ENCODE measurements at regions not wholly inside any gene's neighbourhood (a gene's known extent, or its start where the extent isn't known, plus 50 kb on each side); places are given as distances from the start of the nearest gene placed in this dataset.

DNA sequence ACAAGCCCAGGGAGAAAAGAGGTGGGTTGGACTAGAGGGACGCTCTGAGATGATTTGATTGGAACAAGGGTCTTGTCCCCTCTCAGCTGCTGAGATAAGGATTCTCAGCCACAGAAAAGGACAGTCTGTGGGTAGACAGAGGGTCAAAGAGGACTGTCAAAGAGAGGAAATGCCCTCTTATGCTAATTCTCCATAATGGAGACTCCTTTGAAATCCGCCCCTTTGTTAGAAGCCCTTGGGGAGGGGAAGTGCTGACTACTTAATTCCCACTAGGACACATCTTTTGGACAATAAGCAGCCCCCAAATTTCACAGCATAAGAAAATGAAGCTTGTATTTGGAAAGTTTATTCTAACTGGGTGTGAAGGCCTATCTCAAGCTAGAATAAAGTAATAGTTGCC lies 176.6 kb downstream of the KTN1 start:
- Mint-ChIP-seq H3K4me3 (no peak overlapping the region), H3K4me1 (peaks cover 38% of the 10 kb centered on the region)

DNA sequence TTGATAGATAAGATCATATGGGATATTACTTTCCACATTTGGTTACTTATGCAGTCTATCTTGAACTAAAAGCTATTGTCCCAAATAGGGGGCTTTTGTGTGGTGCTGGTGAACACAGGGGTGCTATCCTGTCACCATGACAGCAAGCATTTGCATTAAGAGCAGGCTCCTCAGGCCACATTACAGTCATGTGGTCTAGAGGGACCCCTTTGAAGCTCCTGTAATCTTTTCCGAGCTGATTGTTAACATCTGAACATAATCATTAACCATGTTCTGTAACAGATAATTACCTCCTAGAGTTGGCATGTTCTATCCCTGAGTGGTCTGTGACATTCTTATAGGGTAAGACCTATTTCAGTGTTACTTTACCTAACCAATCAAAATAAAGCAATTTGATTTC lies 178.8 kb downstream of the KTN1 start:
- H3K9me3 ChIP-seq (ENCODE audit: control insufficient read depth, low read length): no peaks in the 10 kb centered on the region
- H3K36me3 ChIP-seq (ENCODE audit: control insufficient read depth, insufficient read depth, low read length): no peaks in the 10 kb centered on the region
- Mint-ChIP-seq H3K27ac (no peak overlapping the region), H3K9me3 (no peaks in the 10 kb centered on the region), H3K4me3 (no peak overlapping the region), H3K36me3 (ENCODE audit: low read depth) (no peaks in the 10 kb centered on the region), H3K4me1 (peaks cover 23% of the 10 kb centered on the region), H3K27me3 (ENCODE audit: insufficient read depth) (peaks cover 2% of the 10 kb centered on the region)
- H3K4me3 ChIP-seq (ENCODE audit: low read length): no peak overlapping the region
- H3K27ac ChIP-seq (ENCODE audit: low read depth, low read length): peak overlapping the region; percentile 56
- H3K27me3 ChIP-seq (ENCODE audit: control insufficient read depth, insufficient read depth, low read length, poor library complexity, severe bottlenecking): no peaks in the 10 kb centered on the region
- WGBS, 2 experiments (ENCODE audit: insufficient coverage in 1 of 2, insufficient read length in 1 of 2): 40 to 82% methylated on average over 1 of the region's 1 CpG
- TF ChIP-seq, protein P1, sequence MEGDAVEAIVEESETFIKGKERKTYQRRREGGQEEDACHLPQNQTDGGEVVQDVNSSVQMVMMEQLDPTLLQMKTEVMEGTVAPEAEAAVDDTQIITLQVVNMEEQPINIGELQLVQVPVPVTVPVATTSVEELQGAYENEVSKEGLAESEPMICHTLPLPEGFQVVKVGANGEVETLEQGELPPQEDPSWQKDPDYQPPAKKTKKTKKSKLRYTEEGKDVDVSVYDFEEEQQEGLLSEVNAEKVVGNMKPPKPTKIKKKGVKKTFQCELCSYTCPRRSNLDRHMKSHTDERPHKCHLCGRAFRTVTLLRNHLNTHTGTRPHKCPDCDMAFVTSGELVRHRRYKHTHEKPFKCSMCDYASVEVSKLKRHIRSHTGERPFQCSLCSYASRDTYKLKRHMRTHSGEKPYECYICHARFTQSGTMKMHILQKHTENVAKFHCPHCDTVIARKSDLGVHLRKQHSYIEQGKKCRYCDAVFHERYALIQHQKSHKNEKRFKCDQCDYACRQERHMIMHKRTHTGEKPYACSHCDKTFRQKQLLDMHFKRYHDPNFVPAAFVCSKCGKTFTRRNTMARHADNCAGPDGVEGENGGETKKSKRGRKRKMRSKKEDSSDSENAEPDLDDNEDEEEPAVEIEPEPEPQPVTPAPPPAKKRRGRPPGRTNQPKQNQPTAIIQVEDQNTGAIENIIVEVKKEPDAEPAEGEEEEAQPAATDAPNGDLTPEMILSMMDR (conservative IDR thresholded peaks at IDR 0.05): no peak
- H3K9ac ChIP-seq (ENCODE audit: extremely low read depth, low read length, poor library complexity, severe bottlenecking): no peak overlapping the region
- no peak for DNase-seq
- peaks cover 4% of the 10 kb centered on the region for H3K4me1 ChIP-seq (ENCODE audit: control insufficient read depth, insufficient read depth, low read length)

More for the DNA sequence above, 176.6 kb downstream of the KTN1 start:
- 50 to 96% methylated on average over 1 to 2 of the region's 2 CpGs for WGBS, 2 experiments (ENCODE audit: insufficient coverage in 1 of 2, insufficient read length in 1 of 2)
- no peak for DNase-seq
- Histone ChIP-seq H3K27ac (ENCODE audit: low read depth, low read length) (no peak overlapping the region), H3K9ac (ENCODE audit: extremely low read depth, low read length, poor library complexity, severe bottlenecking) (no peak overlapping the region), H3K9me3 (ENCODE audit: control insufficient read depth, low read length) (no peaks in the 10 kb centered on the region), H3K27me3 (ENCODE audit: control insufficient read depth, insufficient read depth, low read length, poor library complexity, severe bottlenecking) (no peaks in the 10 kb centered on the region), H3K36me3 (ENCODE audit: control insufficient read depth, insufficient read depth, low read length) (no peaks in the 10 kb centered on the region), H3K4me3 (ENCODE audit: low read length) (no peak overlapping the region), H3K4me1 (ENCODE audit: control insufficient read depth, insufficient read depth, low read length) (peaks cover 13% of the 10 kb centered on the region)
- Mint-ChIP-seq H3K27ac (no peak overlapping the region), H3K36me3 (ENCODE audit: low read depth) (no peaks in the 10 kb centered on the region), H3K9me3 (no peaks in the 10 kb centered on the region), H3K27me3 (ENCODE audit: insufficient read depth) (no peaks in the 10 kb centered on the region)
- TF ChIP-seq, protein P1 (conservative IDR thresholded peaks at IDR 0.05): no peak

DNA sequence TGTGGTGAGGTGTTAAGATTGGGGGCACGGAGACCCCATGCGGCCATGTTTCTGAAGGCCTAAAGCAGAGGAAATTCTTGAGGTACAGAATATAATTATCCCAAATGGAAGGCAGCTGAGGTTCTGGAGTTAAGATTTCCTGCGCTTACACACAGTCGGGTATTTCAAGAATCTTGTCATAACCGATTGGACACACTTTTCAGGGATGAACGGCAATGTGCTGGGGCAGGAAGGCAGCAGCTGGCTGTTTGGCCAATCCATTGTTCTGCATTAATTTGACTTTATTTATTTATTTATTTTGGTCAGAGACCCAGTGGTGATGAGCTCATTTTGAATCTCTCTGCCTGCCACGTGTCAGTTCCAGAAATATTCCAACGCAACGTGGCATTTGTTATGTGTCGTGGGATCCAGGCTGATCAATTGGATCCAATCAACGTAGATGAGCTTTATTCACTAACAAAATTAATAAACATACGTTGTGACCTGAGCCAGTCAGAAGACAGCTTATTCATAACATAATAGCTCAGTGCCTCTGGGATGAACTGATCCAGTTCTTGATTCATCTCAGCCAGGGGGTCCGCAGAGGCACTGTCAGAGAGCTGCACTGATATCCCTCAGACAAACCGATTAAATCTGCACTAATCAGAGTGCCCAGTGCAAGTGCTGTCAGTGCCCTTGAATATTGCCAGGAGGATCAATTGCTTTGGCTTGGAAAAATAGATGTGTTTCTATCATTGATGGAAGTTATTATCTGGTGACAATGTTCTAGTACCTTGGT lies 181.0 kb downstream of the KTN1 start:
- no peaks in the 10 kb centered on the region for H3K9me3 ChIP-seq (ENCODE audit: control insufficient read depth, low read length)
- H3K36me3 ChIP-seq (ENCODE audit: control insufficient read depth, insufficient read depth, low read length): no peaks in the 10 kb centered on the region
- no peaks in the 10 kb centered on the region for H3K36me3 Mint-ChIP-seq (ENCODE audit: low read depth)
- no peak overlapping the region for H3K27ac Mint-ChIP-seq
- H3K4me1 ChIP-seq (ENCODE audit: control insufficient read depth, insufficient read depth, low read length): peaks cover 4% of the 10 kb centered on the region
- H3K4me3 Mint-ChIP-seq: no peak overlapping the region
- H3K4me3 ChIP-seq (ENCODE audit: low read length): no peak overlapping the region
- no peaks in the 10 kb centered on the region for H3K9me3 Mint-ChIP-seq
- peak overlapping the region; percentile 72 for H3K27ac ChIP-seq (ENCODE audit: low read depth, low read length)
- no peak for DNase-seq
- peaks cover 2% of the 10 kb centered on the region for H3K27me3 Mint-ChIP-seq (ENCODE audit: insufficient read depth)
- 92 to 94% methylated on average over 14 of the region's 14 CpGs for WGBS, 2 experiments (ENCODE audit: insufficient coverage in 1 of 2, insufficient read length in 1 of 2)
- no peaks in the 10 kb centered on the region for H3K27me3 ChIP-seq (ENCODE audit: control insufficient read depth, insufficient read depth, low read length, poor library complexity, severe bottlenecking)
- peaks cover 19% of the 10 kb centered on the region for H3K4me1 Mint-ChIP-seq
- H3K9ac ChIP-seq (ENCODE audit: extremely low read depth, low read length, poor library complexity, severe bottlenecking): no peak overlapping the region
- TF ChIP-seq, protein P1 (conservative IDR thresholded peaks at IDR 0.05): no peak
